GM18499 (cell line): ENCODE measurements at regions not wholly inside any gene's neighbourhood (a gene's known extent, or its start where the extent isn't known, plus 50 kb on each side); places are given as distances from the start of the nearest gene placed in this dataset.

Experiments
- ATAC-seq: cut with Tn5 transposase; IDR thresholded peaks from one replicate; pipeline ENCODE4 v1.9.1; 2021; ENCODE audit warnings: moderate number of reproducible peaks; ENCODE audit not compliant: insufficient read depth, unreplicated experiment

DNA sequence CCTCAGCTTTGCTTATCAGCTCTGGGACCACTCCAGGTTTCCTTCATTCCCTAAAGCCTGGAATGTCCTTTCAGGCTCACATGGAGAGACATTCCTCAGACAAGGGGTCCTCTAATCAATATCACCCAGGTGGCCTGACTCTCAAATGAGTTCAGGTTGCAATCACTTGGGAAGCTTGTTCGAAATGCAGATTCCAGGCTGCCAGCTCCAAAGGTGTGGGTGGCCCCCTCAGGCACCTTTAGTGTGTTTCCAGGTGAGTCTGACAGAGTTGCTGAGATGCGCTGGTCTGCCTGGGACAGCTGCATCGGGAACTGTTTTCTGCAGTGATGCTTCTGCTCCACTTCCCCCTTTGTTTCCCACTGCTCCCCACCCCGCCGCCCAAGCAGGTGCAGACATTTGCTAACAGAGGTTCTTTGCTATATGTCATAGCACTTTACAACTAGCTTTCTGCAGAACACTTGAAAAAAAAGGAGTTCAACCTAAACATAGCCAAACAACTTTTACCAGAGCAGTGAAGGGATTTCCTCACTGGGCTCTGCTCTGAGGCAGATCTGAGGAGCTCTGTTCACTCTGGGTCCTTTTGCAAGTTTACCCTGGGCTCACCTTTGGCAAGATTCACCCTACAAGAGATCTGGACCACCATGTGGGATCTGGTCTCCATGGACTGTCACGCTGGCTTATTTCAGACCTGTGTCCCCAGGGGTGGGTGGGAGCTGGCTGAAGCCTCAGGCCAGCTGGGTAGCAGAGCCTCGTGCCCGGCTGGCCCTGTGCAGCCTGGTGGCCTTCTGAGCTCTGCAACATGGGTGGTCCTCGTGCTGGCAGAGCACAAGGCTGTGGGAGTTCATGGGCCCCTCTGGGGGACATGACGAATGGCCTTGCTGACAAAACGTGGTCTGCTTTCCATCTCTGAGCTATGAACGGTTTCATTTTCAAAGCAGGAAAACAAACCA, 539.6 kb downstream of the CCDC171 start:
- ATAC-seq, result no peak

DNA sequence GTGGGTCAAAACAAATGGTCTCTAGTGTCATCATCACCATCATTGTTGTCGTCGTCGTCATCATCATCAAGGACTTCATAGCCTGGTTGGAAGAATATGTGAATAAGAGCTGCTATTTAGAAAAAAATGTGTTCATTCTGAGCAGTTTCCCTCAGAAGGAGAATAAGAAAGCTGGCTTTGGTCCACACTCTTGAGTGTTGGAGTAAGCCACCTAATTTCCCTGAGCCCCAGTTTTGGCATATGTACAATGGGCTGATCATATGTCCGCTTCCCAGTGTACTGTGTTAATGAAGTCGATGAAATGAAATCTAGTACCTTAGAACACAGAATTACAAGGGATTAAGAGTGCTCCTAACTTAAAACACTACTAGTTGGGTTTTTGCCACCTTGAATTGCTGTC, 545.5 kb downstream of the CCDC171 start:
- ATAC-seq, result no peak

DNA sequence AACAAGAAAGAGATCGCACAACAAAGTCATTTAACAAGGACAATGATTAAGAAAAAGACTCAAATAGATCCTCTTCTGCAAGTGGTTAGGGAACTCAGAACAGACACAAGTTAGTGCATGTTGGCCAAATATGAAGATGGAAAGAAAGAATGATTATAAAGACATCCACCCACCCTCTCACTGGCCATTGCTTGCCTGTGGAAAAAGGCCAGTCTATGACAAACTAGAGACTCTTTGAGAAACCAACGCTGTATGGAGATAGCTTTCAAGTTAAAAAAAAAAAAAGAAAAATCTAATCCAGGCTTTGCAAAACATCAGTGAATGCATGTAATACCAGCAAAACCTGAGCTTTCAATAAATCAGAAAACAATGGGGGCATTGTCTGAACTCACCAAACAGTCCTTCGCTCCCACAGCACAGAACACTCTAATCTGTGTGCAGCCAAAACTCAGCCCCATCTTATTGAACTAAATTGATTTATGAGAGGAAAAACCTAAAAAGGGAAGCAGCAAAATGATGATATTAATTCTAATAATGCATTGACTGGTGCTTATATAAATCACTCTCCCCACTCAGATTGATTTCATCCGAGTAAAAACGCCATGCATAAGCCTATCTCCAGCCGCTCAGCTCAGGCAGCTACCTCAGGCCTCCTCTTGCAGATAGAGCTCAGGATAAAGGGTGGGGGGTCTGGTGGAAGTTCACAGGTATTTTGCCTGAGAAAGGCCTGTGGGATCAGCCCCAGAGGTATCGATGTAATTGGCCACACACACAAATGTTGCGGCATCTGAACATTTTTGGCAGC, 547.1 kb downstream of the CCDC171 start:
- ATAC-seq, result no peak

DNA sequence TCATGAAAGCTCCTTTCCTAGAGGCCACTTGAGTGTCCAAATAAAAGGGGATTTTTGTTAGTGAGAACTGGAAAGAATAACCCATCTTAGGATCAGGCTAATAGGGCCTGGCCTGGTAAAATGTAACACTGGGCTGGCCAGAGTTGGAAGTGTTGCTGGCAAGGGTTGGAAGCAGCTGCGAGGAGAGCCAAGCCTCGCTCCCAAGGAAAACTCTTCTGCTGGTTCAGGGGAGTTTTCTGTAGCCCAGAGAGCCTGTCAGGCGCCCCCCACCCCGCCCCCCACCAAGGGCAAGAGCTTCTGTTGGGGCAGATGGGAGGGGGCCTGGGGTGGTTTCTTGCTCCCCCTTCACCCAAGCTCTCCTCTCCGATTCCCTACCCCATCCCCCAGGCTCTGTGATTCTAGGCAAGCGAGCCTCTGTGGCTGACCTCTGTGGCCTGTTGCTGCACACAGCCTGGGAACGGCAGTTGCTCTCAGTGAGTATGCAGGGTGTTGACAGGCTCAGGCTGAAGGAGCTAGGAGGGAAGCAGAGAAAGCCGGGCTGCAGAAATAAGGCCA, 547.8 kb downstream of the CCDC171 start:
- no peak for ATAC-seq

DNA sequence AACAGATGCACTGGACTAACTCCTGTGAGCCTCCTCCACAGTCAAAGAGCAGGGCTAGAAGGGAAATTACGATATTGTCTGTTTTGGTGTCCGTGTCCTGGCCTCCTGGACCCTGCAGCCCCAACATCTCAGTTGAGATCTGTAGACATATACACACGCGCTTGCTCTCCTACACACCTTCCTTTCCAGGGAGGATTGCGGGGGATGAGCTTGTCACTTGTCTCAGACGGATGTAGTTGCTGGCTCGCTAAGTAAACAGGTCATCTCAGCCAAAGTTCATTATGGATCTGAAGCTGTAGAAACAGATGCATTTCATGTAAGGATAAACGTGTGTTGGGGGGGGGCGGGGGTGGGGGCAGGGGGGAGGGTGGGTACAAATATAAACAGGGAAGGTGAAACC, 549.3 kb downstream of the CCDC171 start:
- no peak for ATAC-seq

DNA sequence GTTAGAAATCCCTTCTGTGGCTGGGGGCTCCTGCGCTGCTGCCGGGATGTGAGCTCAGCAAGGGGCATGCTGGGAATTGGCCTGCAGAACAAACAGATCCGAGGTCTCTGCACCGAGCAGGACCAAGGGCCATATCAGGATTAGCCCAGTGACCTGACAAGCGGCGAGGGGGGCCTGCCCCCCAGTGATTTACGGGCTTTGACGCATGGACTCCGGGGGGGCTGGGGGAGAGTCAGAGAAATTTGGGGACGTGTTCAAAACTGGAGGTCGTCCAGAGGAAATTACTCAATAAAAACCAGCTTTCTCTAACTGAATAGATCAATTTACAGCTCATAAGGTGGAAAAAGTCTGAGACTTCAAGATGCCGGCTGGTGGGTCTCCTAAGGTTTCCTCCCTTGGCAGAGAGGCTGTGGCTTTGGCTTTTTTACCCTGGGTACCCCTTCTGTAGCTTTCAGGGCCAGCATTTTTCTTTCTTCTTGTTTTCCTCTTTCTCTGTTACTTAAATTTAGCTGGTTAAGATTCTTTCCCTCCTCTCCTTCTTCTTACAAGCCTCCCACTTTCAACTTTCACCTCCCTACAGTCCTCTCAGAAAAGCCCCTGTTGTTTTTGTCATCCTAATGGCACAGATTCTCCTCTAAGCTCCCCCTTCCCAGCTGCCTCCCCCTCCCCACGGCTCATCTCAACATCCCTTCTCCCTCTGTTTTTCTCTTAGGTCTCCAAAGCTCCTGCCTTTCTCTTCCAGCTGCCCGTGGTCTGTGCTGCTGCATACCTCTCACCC, 551.0 kb downstream of the CCDC171 start:
- no peak for ATAC-seq

DNA sequence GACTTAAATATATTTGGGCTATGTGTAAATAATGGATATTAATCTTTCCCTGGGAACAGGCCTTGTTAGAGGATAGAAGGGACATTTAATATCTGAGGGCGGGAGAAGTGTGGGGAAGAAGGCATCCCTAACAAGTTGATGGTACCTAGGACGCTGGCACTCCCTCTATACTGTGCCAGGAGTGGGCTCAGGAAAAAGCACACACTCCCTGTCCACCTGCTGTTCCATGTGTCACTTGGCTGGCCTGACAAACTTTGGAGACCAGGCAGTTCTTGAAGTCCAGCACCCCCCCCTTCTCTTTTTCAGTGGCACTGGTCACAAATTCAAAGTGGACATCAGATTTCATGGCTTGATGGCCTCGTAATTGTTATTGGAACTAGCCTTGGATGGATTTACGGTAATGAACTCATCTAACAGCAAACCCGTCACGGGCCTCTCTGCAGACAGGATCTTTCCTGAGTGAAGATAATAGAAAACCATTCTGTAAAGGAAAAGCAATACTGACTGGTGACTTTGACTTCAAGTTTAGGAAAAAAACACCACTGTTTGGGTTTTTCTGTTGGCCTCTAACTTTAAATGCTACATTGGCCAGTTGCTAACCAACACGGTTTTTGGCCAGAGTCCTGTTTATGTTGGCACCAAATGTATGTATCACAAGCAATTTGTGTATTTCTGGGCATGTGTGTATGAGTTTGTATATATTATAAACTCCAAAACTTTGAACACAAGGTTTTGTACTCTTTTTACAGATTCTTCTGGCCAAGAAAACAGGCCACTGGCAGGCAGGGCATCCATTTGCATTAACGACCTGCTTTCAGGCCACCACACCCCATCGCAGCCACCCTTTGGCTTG, 552.6 kb downstream of the CCDC171 start:
- ATAC-seq, result no peak

- no peak for ATAC-seq
These were observed 553.3 kb downstream of the CCDC171 start for GRCh38 chr9:16106021-16106571.

DNA sequence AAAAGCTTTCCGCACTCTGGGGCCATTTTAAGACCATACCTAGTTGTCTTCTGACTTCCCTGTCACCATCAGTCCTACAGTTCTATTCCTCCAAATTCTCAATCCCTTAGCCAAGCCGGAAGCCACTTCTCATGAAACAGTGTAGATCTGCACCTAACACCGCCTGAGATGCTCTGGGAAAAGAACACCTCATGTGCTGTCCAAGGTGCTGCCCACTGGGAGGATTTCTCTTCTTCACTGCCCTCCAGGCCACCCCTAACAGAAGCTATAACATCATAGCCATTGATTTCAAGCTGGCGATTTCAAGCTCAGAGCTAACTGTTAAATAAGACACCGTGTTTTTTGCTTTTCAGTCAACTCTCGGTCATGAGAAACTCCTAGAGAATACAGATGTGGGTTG, 559.3 kb downstream of the CCDC171 start:
- no peak for ATAC-seq

DNA sequence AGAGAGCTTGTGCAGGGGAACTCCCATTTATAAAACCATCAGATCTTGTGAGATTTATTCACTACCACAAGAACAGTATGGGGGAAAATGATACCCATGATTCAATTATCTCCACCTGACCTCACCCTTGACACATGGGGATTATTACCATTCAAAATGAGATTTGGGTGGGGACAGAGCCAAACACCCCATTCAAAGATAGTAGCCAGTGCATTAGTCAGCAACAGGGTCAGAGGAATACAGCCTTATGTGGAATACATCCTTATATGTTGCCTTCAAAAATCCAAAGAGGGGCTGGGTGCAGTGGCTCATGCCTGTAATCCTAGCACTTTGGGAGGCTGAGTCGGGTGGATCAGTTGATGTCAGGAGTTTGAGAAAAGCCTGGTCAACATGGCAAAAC, 563.2 kb downstream of the CCDC171 start:
- ATAC-seq, result no peak

DNA sequence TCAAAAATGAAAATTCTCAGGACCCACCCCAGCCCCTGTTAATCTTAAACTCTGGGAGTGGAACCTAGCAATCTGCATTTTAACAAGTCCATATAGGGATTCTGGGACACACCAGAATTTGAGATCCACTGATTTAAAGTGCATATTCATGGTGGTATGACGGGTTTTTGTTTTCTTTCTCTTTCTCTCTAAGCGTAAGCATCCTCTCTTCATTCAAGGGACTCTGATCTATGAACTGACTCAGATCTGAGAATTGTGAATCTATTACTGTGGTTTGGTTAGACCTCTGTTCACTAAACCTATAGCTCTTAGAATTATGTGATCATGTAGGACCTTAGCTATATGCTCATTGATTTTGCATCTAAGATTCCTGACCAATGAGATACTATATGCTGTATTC, 565.2 kb downstream of the CCDC171 start:
- no peak for ATAC-seq

DNA sequence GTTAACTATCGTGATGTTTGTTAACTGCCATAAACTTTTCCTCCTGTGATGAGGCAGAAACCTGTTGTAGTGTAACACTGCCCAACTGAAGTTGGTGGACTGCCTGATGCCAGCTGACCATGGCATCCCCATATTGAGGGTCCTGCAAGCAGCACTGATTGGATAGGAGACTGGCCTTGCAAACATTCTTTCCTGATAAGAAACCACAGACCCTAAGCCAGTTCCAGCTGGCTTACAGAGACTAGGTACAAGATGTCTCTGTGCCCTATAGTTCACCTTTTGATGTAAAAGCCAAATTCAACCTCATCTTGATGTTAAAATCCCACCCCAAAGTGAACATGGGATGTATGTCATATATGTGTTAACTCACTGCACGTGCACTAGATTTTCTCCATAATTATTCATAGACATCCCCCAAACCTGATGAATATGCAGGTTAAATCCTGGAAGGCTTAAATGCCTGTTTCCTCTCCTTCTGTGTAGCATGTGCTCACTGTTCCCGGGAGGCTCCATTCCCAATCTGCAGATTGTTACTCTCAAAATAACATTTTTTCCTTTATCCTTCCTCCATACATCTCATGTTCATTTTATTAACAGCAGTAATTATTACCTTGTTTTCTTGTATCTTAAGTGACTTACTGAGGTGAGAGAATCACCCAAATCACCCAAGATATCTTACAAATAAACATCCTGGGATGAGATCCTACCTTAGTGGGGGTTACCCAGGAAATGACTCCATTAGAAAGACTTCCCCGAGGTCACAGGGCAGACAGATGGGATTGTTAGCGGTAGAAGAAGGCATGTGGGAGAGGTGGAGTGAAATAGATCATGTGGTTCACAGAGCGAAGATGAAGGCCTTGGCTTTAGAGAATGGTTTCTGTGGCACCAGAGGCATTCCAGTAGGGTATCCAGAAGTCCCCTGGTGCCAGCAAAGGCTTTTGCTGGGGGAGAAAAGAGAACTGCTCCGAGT, 566.7 kb downstream of the CCDC171 start:
- no peak for ATAC-seq

GRCh38 chr9:16120231-16120641, 567.4 kb downstream of the CCDC171 start:
- ATAC-seq, result no peak

GRCh38 chr9:16120727-16121126, 567.9 kb downstream of the CCDC171 start:
- ATAC-seq, result no peak

- no peak for ATAC-seq
These were observed 568.3 kb downstream of the CCDC171 start for GRCh38 chr9:16121168-16121567.

GRCh38 chr9:16121601-16122286, 568.9 kb downstream of the CCDC171 start:
- no peak for ATAC-seq

DNA sequence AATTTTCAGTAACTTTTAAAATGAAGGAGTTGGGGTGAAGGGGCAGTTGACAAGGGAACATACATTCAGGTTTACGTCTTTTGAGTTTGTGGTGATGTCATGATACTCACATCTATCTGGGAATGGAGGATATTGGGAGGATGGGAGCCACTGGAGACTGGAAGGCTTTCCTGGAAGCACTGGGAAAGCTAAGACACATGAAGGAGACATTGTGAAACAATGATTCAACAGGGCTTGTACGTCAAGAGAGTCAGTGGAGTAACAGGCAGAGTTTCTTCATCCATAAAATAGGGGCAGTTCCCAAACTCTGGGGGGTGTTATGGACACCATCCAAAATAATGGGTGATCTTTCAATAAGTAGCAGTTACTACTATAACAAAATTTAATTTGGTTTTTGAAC, 572.8 kb downstream of the CCDC171 start:
- ATAC-seq, result no peak
